ENCODE measurements at regions not wholly inside any gene's neighbourhood (a gene's known extent, or its start where the extent isn't known, plus 50 kb on each side); places are given as distances from the start of the nearest gene placed in this dataset.
"Not testable (repeated sequence)": the region's sequence is repeated elsewhere in the genome, so short reads cannot be mapped to it uniquely, and the experiment has no call there.

- H3K4me3 ChIP-seq (ENCODE audit: low read length): no peak overlapping the region
- DNase-seq (ENCODE audit: low read depth, low spot score): no peak
- H3K4me1 ChIP-seq (ENCODE audit: control insufficient read depth, insufficient read depth, low read length): no peaks in the 10 kb centered on the region
- no peaks in the 10 kb centered on the region for H3K9me3 ChIP-seq (ENCODE audit: control insufficient read depth, insufficient read depth, low read length)
- no CpG with 5 or more reads among the region's 1 CpG for WGBS (ENCODE audit: insufficient coverage, insufficient read length)
- no peaks in the 10 kb centered on the region for H3K36me3 ChIP-seq (ENCODE audit: control insufficient read depth, insufficient read depth, low read length)
- no peak overlapping the region for H3K27ac ChIP-seq (ENCODE audit: low read length)
- H3K27me3 ChIP-seq (ENCODE audit: control insufficient read depth, insufficient read depth, low read length): no peaks in the 10 kb centered on the region
Observed at GRCh38 chr12:73226593-73226992, 954.4 kb downstream of the TRHDE start.

DNA sequence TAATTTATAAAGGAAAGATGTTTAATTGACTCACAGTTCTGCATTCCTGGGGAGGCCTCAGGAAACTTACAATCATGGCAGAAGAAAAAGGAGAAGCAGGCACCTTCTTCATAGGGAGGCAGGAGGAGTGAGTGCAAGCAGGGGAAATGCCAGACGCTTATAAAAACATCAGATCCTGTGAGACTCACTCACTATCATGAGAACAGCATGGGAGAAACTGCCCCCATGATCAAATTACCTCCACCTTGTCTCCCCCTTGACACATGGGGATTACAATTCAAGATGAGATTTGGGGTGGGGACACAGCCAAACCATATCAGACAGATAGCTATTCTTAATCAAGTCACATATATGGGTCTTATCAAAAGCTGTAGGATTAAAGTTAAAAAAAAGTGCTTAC, 956.7 kb downstream of the TRHDE start:
- no CpG with 5 or more reads among the region's 1 CpG for WGBS (ENCODE audit: insufficient coverage, insufficient read length)
- H3K4me3 ChIP-seq (ENCODE audit: low read length); H3K27ac ChIP-seq (ENCODE audit: low read length); H3K27me3 ChIP-seq (ENCODE audit: control insufficient read depth, insufficient read depth, low read length); H3K9me3 ChIP-seq (ENCODE audit: control insufficient read depth, insufficient read depth, low read length); H3K4me1 ChIP-seq (ENCODE audit: control insufficient read depth, insufficient read depth, low read length); DNase-seq (ENCODE audit: low read depth, low spot score); H3K36me3 ChIP-seq (ENCODE audit: control insufficient read depth, insufficient read depth, low read length): not testable (repeated sequence)

DNA sequence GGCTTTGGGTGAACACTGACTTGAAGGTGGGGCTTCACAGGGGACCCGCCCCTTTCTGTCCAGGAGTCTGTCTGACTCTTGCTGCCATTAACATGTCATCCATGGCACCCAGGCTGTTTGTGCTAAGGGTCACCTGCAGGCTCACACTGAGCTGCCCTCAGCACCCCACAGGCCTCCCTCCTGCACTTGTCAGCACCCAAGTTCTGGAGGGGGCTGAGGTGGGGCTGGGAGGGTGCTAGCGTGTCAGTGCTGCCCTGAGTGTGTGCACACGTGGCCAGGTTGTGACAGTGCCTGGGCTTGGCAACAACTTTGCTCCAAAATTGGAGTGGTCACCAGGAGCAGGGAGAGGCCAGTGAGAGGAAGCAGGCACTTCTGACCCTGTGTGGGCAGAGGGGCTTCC, 963.2 kb downstream of the TRHDE start:
- no peak overlapping the region for H3K4me3 ChIP-seq (ENCODE audit: low read length)
- WGBS (ENCODE audit: insufficient coverage, insufficient read length): no CpG with 5 or more reads among the region's 3 CpGs
- no peaks in the 10 kb centered on the region for H3K9me3 ChIP-seq (ENCODE audit: control insufficient read depth, insufficient read depth, low read length)
- H3K27me3 ChIP-seq (ENCODE audit: control insufficient read depth, insufficient read depth, low read length): no peaks in the 10 kb centered on the region
- no peaks in the 10 kb centered on the region for H3K36me3 ChIP-seq (ENCODE audit: control insufficient read depth, insufficient read depth, low read length)
- H3K27ac ChIP-seq (ENCODE audit: low read length): no peak overlapping the region
- no peaks in the 10 kb centered on the region for H3K4me1 ChIP-seq (ENCODE audit: control insufficient read depth, insufficient read depth, low read length)
- no peak for DNase-seq (ENCODE audit: low read depth, low spot score)

GRCh38 chr12:73240110-73240509, 967.9 kb downstream of the TRHDE start:
- Histone ChIP-seq H3K27ac (ENCODE audit: low read length) (no peak overlapping the region), H3K4me1 (ENCODE audit: control insufficient read depth, insufficient read depth, low read length) (no peaks in the 10 kb centered on the region), H3K9me3 (ENCODE audit: control insufficient read depth, insufficient read depth, low read length) (no peaks in the 10 kb centered on the region), H3K4me3 (ENCODE audit: low read length) (no peak overlapping the region), H3K27me3 (ENCODE audit: control insufficient read depth, insufficient read depth, low read length) (no peaks in the 10 kb centered on the region), H3K36me3 (ENCODE audit: control insufficient read depth, insufficient read depth, low read length) (no peaks in the 10 kb centered on the region)
- DNase-seq (ENCODE audit: low read depth, low spot score): no peak
- no CpG with 5 or more reads among the region's 1 CpG for WGBS (ENCODE audit: insufficient coverage, insufficient read length)

GRCh38 chr12:73262788-73263381, 990.7 kb downstream of the TRHDE start:
- H3K4me1 ChIP-seq (ENCODE audit: control insufficient read depth, insufficient read depth, low read length): no peaks in the 10 kb centered on the region
- no CpG with 5 or more reads among the region's 1 CpG for WGBS (ENCODE audit: insufficient coverage, insufficient read length)

GRCh38 chr12:73266206-73266605, 994.0 kb downstream of the TRHDE start:
- Histone ChIP-seq H3K27ac (ENCODE audit: low read length) (no peak overlapping the region), H3K27me3 (ENCODE audit: control insufficient read depth, insufficient read depth, low read length) (no peaks in the 10 kb centered on the region), H3K9me3 (ENCODE audit: control insufficient read depth, insufficient read depth, low read length) (no peaks in the 10 kb centered on the region), H3K36me3 (ENCODE audit: control insufficient read depth, insufficient read depth, low read length) (no peaks in the 10 kb centered on the region), H3K4me1 (ENCODE audit: control insufficient read depth, insufficient read depth, low read length) (no peaks in the 10 kb centered on the region), H3K4me3 (ENCODE audit: low read length) (no peak overlapping the region)
- no CpG with 5 or more reads among the region's 1 CpG for WGBS (ENCODE audit: insufficient coverage, insufficient read length)
- DNase-seq (ENCODE audit: low read depth, low spot score): no peak

More at GRCh38 chr12:73262788-73263381, 990.7 kb downstream of the TRHDE start:
- Histone ChIP-seq H3K27me3 (ENCODE audit: control insufficient read depth, insufficient read depth, low read length) (no peaks in the 10 kb centered on the region), H3K36me3 (ENCODE audit: control insufficient read depth, insufficient read depth, low read length) (no peaks in the 10 kb centered on the region), H3K9me3 (ENCODE audit: control insufficient read depth, insufficient read depth, low read length) (no peaks in the 10 kb centered on the region), H3K4me3 (ENCODE audit: low read length) (no peak overlapping the region), H3K27ac (ENCODE audit: low read length) (no peak overlapping the region)
- no peak for DNase-seq (ENCODE audit: low read depth, low spot score)

- no peaks in the 10 kb centered on the region for H3K36me3 ChIP-seq (ENCODE audit: control insufficient read depth, insufficient read depth, low read length)
- H3K27ac ChIP-seq (ENCODE audit: low read length): no peak overlapping the region
- no CpG with 5 or more reads among the region's 3 CpGs for WGBS (ENCODE audit: insufficient coverage, insufficient read length)
- no peaks in the 10 kb centered on the region for H3K4me1 ChIP-seq (ENCODE audit: control insufficient read depth, insufficient read depth, low read length)
- no peaks in the 10 kb centered on the region for H3K9me3 ChIP-seq (ENCODE audit: control insufficient read depth, insufficient read depth, low read length)
- H3K27me3 ChIP-seq (ENCODE audit: control insufficient read depth, insufficient read depth, low read length): no peaks in the 10 kb centered on the region
- DNase-seq (ENCODE audit: low read depth, low spot score): no peak
- no peak overlapping the region for H3K4me3 ChIP-seq (ENCODE audit: low read length)
Observed at GRCh38 chr12:73274976-73275375, 1002.8 kb downstream of the TRHDE start.

DNA sequence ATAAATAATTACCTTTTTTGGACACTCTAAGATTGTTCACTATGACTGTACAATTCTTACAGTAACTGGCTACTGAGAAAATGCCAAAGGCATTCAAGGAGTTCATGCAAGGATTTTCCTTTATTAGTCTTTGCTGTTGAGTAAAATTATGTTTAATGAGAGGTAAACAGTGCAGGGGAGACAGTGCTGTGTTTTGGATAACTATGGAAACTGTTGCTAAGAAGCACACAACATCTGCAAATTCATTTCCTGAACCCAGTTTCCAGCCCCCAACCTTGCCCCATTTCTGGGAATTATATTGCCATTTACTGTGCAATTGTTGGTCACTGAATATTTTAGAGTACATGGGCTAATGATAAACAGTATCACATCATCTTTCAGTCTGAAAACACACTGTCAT, 1005.8 kb downstream of the TRHDE start:
- no peak for DNase-seq (ENCODE audit: low read depth, low spot score)
- Histone ChIP-seq H3K9me3 (ENCODE audit: control insufficient read depth, insufficient read depth, low read length) (no peaks in the 10 kb centered on the region), H3K27ac (ENCODE audit: low read length) (no peak overlapping the region), H3K36me3 (ENCODE audit: control insufficient read depth, insufficient read depth, low read length) (no peaks in the 10 kb centered on the region), H3K4me3 (ENCODE audit: low read length) (no peak overlapping the region), H3K4me1 (ENCODE audit: control insufficient read depth, insufficient read depth, low read length) (no peaks in the 10 kb centered on the region), H3K27me3 (ENCODE audit: control insufficient read depth, insufficient read depth, low read length) (no peaks in the 10 kb centered on the region)

DNA sequence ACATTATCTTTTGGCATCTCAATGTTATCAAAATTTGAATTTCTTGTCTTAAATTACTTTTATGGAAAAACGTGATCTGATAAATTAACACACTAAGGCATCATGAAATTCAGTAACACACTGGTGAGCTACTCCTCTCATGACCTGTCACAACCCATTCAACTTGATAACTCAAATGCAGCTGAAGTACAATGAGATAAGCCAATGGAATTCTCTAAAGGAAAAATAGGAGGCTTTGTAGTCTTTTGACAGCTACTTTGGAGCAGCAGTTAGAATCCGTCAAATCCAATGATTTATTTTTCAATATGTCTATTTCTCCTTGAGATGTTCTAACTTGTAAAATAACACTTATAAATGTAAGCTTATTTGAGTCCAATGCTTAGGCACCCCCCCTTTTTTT, 1029.4 kb downstream of the TRHDE start:
- no peak overlapping the region for H3K4me3 ChIP-seq (ENCODE audit: low read length)
- no peaks in the 10 kb centered on the region for H3K9me3 ChIP-seq (ENCODE audit: control insufficient read depth, insufficient read depth, low read length)
- H3K4me1 ChIP-seq (ENCODE audit: control insufficient read depth, insufficient read depth, low read length): no peaks in the 10 kb centered on the region
- no peaks in the 10 kb centered on the region for H3K36me3 ChIP-seq (ENCODE audit: control insufficient read depth, insufficient read depth, low read length)
- no CpG with 5 or more reads among the region's 2 CpGs for WGBS (ENCODE audit: insufficient coverage, insufficient read length)
- H3K27ac ChIP-seq (ENCODE audit: low read length): no peak overlapping the region
- H3K27me3 ChIP-seq (ENCODE audit: control insufficient read depth, insufficient read depth, low read length): no peaks in the 10 kb centered on the region
- no peak for DNase-seq (ENCODE audit: low read depth, low spot score)

GRCh38 chr12:73307260-73307659, 1035.1 kb downstream of the TRHDE start:
- no peak for DNase-seq (ENCODE audit: low read depth, low spot score)
- no peaks in the 10 kb centered on the region for H3K36me3 ChIP-seq (ENCODE audit: control insufficient read depth, insufficient read depth, low read length)
- H3K4me3 ChIP-seq (ENCODE audit: low read length): no peak overlapping the region
- WGBS (ENCODE audit: insufficient coverage, insufficient read length): no CpG with 5 or more reads among the region's 2 CpGs
- H3K9me3 ChIP-seq (ENCODE audit: control insufficient read depth, insufficient read depth, low read length): no peaks in the 10 kb centered on the region
- H3K27me3 ChIP-seq (ENCODE audit: control insufficient read depth, insufficient read depth, low read length): no peaks in the 10 kb centered on the region
- H3K27ac ChIP-seq (ENCODE audit: low read length): no peak overlapping the region
- H3K4me1 ChIP-seq (ENCODE audit: control insufficient read depth, insufficient read depth, low read length): no peaks in the 10 kb centered on the region

DNA sequence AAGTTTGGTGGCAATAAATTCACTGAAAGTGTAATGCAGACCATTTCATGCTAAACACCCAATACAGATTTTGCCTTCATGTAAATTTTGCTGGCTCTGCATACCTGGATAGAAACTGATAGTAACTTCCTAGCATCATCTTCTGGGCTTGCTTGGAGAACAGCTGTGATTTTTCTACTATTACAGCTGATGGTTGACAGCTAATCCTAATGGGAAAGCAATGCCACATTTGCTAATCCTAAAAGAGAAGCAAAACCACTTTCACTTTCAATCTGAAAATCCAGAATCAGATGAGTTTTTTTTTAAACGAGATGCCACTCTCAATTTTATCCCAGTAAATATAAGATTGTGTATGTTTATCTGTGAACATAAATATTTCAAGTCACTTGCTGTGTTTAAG, 1035.9 kb downstream of the TRHDE start:
- no peaks in the 10 kb centered on the region for H3K9me3 ChIP-seq (ENCODE audit: control insufficient read depth, insufficient read depth, low read length)
- WGBS (ENCODE audit: insufficient coverage, insufficient read length): no CpG with 5 or more reads among the region's 1 CpG
- no peak overlapping the region for H3K4me3 ChIP-seq (ENCODE audit: low read length)
- H3K27ac ChIP-seq (ENCODE audit: low read length): no peak overlapping the region
- H3K4me1 ChIP-seq (ENCODE audit: control insufficient read depth, insufficient read depth, low read length): no peaks in the 10 kb centered on the region
- H3K27me3 ChIP-seq (ENCODE audit: control insufficient read depth, insufficient read depth, low read length): no peaks in the 10 kb centered on the region
- no peak for DNase-seq (ENCODE audit: low read depth, low spot score)
- H3K36me3 ChIP-seq (ENCODE audit: control insufficient read depth, insufficient read depth, low read length): no peaks in the 10 kb centered on the region

Data from iPS DF 6.9 (cell line).